Gastrocnemius medialis (tissue), 4 donors: ENCODE measurements at regions not wholly inside any gene's neighbourhood (a gene's known extent, or its start where the extent isn't known, plus 50 kb on each side); places are given as distances from the start of the nearest gene placed in this dataset.

Source experiments
- CTCF ChIP-seq, 5 experiments: fragments of 450-650 bp in 3 of 5; fragments of 200-600 bp in 2 of 5; sonication (generic) in 2 of 5; IDR thresholded peaks in 4 of 5; conservative IDR thresholded peaks in 1 of 5; 1 replicate in 4 of 5; 2 replicates in 1 of 5; pipeline ENCODE4 v1.5.1; 2016 to 2019; ENCODE audit warnings: antibody characterized with exemption in 5 of 5, mild to moderate bottlenecking in 3 of 5, moderate library complexity in 3 of 5
- POLR2A ChIP-seq, 2 donors: fragments of 450-650 bp; IDR thresholded peaks; one replicate each; pipeline ENCODE4 v1.6.1; 2017; ENCODE audit warnings: antibody characterized with exemption in 2 of 2, mild to moderate bottlenecking in 2 of 2, moderate library complexity in 2 of 2

- TF ChIP-seq CTCF (IDR thresholded peaks at IDR 0.05 in 4 of 5, conservative IDR thresholded peaks at IDR 0.05 in 1 of 5) (peak in 4 of 5 experiments; percentile 17 to 38 (median 30)), POLR2A (IDR thresholded peaks at IDR 0.05) (no peak)
Measured at GRCh38 chr7:132004529-132004928, 448.1 kb upstream of the PODXL start.
